GM18498 (cell line): ENCODE measurements at regions not wholly inside any gene's neighbourhood (a gene's known extent, or its start where the extent isn't known, plus 50 kb on each side); places are given as distances from the start of the nearest gene placed in this dataset.
"Not testable (repeated sequence)": the region's sequence is repeated elsewhere in the genome, so short reads cannot be mapped to it uniquely, and the experiment has no call there.

ENCODE experiments used
- ATAC-seq: cut with Tn5 transposase; IDR thresholded peaks from one replicate; pipeline ENCODE4 v1.9.1; 2021; ENCODE audit warnings: mild to moderate bottlenecking, moderate library complexity; ENCODE audit not compliant: unreplicated experiment

- no peak for ATAC-seq
Observed at GRCh38 chr5:60125636-60126035, 232.1 kb upstream of the PDE4D start.

- ATAC-seq: no peak
Observed at GRCh38 chr5:60102961-60103693, 209.6 kb upstream of the PDE4D start.

- ATAC-seq: no peak
Observed at GRCh38 chr5:60101573-60101972, 208.0 kb upstream of the PDE4D start.

- ATAC-seq: no peak
Observed at GRCh38 chr5:60092671-60093422, 199.3 kb upstream of the PDE4D start.

GRCh38 chr5:60086583-60086982 is 193.1 kb upstream of the PDE4D start:
- no peak for ATAC-seq

GRCh38 chr5:60084226-60084625 is 190.7 kb upstream of the PDE4D start:
- ATAC-seq: no peak

GRCh38 chr5:60077292-60077691 is 183.8 kb upstream of the PDE4D start:
- ATAC-seq: no peak

GRCh38 chr5:60076746-60077145 is 183.2 kb upstream of the PDE4D start:
- no peak for ATAC-seq

GRCh38 chr5:60066502-60066901 is 173.0 kb upstream of the PDE4D start:
- ATAC-seq: no peak

GRCh38 chr5:60060389-60060788 is 166.9 kb upstream of the PDE4D start:
- no peak for ATAC-seq

GRCh38 chr5:60056191-60056590 is 162.7 kb upstream of the PDE4D start:
- no peak for ATAC-seq

GRCh38 chr5:60055168-60055567 is 161.6 kb upstream of the PDE4D start:
- ATAC-seq: no peak

- not testable (repeated sequence) for ATAC-seq
Observed at GRCh38 chr5:60041996-60042664, 148.6 kb upstream of the PDE4D start.

- ATAC-seq: not testable (repeated sequence)
Observed at GRCh38 chr5:60041508-60041907, 148.0 kb upstream of the PDE4D start.

GRCh38 chr5:60036192-60036938 is 142.8 kb upstream of the PDE4D start:
- no peak for ATAC-seq

- ATAC-seq: no peak
Observed at GRCh38 chr5:60026161-60026560, 132.6 kb upstream of the PDE4D start.

GRCh38 chr5:60024104-60024503 is 130.6 kb upstream of the PDE4D start:
- no peak for ATAC-seq

- ATAC-seq: no peak
Observed at GRCh38 chr5:60023255-60023654, 129.7 kb upstream of the PDE4D start.

GRCh38 chr5:60020457-60020856 is 126.9 kb upstream of the PDE4D start:
- no peak for ATAC-seq

- ATAC-seq: not testable (repeated sequence)
Observed at GRCh38 chr5:60018960-60019359, 125.4 kb upstream of the PDE4D start.

- ATAC-seq: no peak
Observed at GRCh38 chr5:60018091-60018490, 124.6 kb upstream of the PDE4D start.
